ENCODE measurements at regions not wholly inside any gene's neighbourhood (a gene's known extent, or its start where the extent isn't known, plus 50 kb on each side); places are given as distances from the start of the nearest gene placed in this dataset.
"Not testable (repeated sequence)": the region's sequence is repeated elsewhere in the genome, so short reads cannot be mapped to it uniquely, and the experiment has no call there.

- H3K9me3 Mint-ChIP-seq, result peaks cover 23% of the 10 kb centered on the region
- H3K4me3 Mint-ChIP-seq, result no peak overlapping the region
These were observed 148.8 kb upstream of the CACNA2D1 start for GRCh38 chr7:82592416-82592815.

DNA sequence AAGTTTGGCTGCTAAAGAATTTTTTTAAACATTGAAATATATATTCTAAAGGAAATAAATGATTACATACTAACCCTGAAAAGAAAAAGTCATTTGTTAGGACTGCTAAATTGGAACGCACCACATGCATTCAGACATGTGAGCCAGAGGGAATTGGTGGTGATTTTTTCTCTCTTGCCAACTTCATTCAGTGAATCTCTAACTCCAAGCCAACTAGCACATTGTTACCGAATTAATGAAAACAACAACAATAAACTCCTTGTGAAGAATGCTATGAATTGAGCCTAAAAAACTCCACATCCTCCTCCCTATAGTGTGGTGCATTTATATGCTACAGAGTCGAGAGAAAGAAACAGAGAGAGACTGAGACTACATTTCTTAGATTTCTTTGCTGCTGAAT is 135.5 kb upstream of the CACNA2D1 start:
- no peak overlapping the region for H3K4me3 Mint-ChIP-seq
- H3K27me3 Mint-ChIP-seq, result no peaks in the 10 kb centered on the region
- peaks cover 2% of the 10 kb centered on the region for H3K36me3 Mint-ChIP-seq (ENCODE audit: insufficient read depth)
- no peak for ATAC-seq (replicated peaks; ENCODE audit: extremely low read depth, poor library complexity, severe bottlenecking)
- H3K27ac Mint-ChIP-seq (ENCODE audit: low read depth), result no peak overlapping the region
- H3K9me3 Mint-ChIP-seq, result peaks cover 12% of the 10 kb centered on the region
- H3K4me1 Mint-ChIP-seq, result no peaks in the 10 kb centered on the region
- DNase-seq (ENCODE audit: low spot score in 2 of 2), result no peak

More at GRCh38 chr7:82592416-82592815, 148.8 kb upstream of the CACNA2D1 start:
- no peaks in the 10 kb centered on the region for H3K36me3 Mint-ChIP-seq (ENCODE audit: insufficient read depth)
- DNase-seq (ENCODE audit: low spot score in 2 of 2) (no peak), ATAC-seq (replicated peaks; ENCODE audit: extremely low read depth, poor library complexity, severe bottlenecking) (no peak)
- no peaks in the 10 kb centered on the region for H3K27me3 Mint-ChIP-seq
- H3K4me1 Mint-ChIP-seq, result no peaks in the 10 kb centered on the region
- H3K27ac Mint-ChIP-seq (ENCODE audit: low read depth), result no peak overlapping the region

- H3K36me3 Mint-ChIP-seq (ENCODE audit: insufficient read depth), result peaks cover 2% of the 10 kb centered on the region
- no peaks in the 10 kb centered on the region for H3K4me1 Mint-ChIP-seq
- no peak overlapping the region for H3K4me3 Mint-ChIP-seq
- H3K9me3 Mint-ChIP-seq, result peaks cover 9% of the 10 kb centered on the region
- no peaks in the 10 kb centered on the region for H3K27me3 Mint-ChIP-seq
- ATAC-seq (replicated peaks; ENCODE audit: extremely low read depth, poor library complexity, severe bottlenecking) (no peak), DNase-seq (ENCODE audit: low spot score in 2 of 2) (no peak)
- no peak overlapping the region for H3K27ac Mint-ChIP-seq (ENCODE audit: low read depth)
These were observed 134.9 kb upstream of the CACNA2D1 start for GRCh38 chr7:82578430-82578829.

- Mint-ChIP-seq H3K27ac (ENCODE audit: low read depth) (no peak overlapping the region), H3K4me3 (no peak overlapping the region), H3K36me3 (ENCODE audit: insufficient read depth) (peaks cover 2% of the 10 kb centered on the region), H3K4me1 (no peaks in the 10 kb centered on the region), H3K27me3 (no peaks in the 10 kb centered on the region), H3K9me3 (peaks cover 6% of the 10 kb centered on the region)
- peak in 1 of 2 donors; percentile 16 for DNase-seq (ENCODE audit: low spot score in 2 of 2)
- no peak for ATAC-seq (replicated peaks; ENCODE audit: extremely low read depth, poor library complexity, severe bottlenecking)
These were observed 128.8 kb upstream of the CACNA2D1 start for GRCh38 chr7:82572195-82572880.

DNA sequence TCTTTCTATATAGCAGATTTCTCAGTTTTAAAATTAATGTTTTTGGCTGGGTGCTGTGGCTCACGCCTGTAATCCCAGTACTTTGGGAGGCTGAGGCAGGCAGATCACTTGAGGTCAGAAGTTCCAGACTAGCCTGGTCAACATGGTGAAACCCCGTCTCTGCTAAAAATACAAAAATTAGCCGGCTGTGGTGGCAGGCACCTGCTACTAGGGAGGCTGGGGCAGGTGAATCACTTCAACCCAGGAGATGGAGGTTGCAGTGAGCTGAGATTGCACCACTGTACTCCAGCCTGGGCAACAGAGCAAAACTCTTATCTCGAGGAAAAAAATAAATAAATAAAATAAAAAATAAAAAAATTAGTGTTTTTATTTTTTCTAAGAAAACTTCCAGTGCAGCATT is 127.5 kb upstream of the CACNA2D1 start:
- DNase-seq (ENCODE audit: low spot score in 2 of 2); H3K27ac Mint-ChIP-seq (ENCODE audit: low read depth); H3K9me3 Mint-ChIP-seq; H3K4me1 Mint-ChIP-seq; ATAC-seq (replicated peaks; ENCODE audit: extremely low read depth, poor library complexity, severe bottlenecking); H3K36me3 Mint-ChIP-seq (ENCODE audit: insufficient read depth); H3K4me3 Mint-ChIP-seq; H3K27me3 Mint-ChIP-seq: not testable (repeated sequence)

GRCh38 chr7:82567841-82568240 is 124.3 kb upstream of the CACNA2D1 start:
- Mint-ChIP-seq H3K27me3 (no peaks in the 10 kb centered on the region), H3K27ac (ENCODE audit: low read depth) (no peak overlapping the region), H3K4me3 (no peak overlapping the region), H3K9me3 (peaks cover 10% of the 10 kb centered on the region), H3K36me3 (ENCODE audit: insufficient read depth) (no peaks in the 10 kb centered on the region), H3K4me1 (no peaks in the 10 kb centered on the region)
- no peak for ATAC-seq (replicated peaks; ENCODE audit: extremely low read depth, poor library complexity, severe bottlenecking)
- no peak for DNase-seq (ENCODE audit: low spot score in 2 of 2)

GRCh38 chr7:82567356-82567755 is 123.8 kb upstream of the CACNA2D1 start:
- ATAC-seq (replicated peaks; ENCODE audit: extremely low read depth, poor library complexity, severe bottlenecking) (no peak), DNase-seq (ENCODE audit: low spot score in 2 of 2) (no peak)
- Mint-ChIP-seq H3K27me3 (no peaks in the 10 kb centered on the region), H3K4me1 (no peaks in the 10 kb centered on the region), H3K27ac (ENCODE audit: low read depth) (no peak overlapping the region), H3K4me3 (no peak overlapping the region), H3K36me3 (ENCODE audit: insufficient read depth) (no peaks in the 10 kb centered on the region), H3K9me3 (peaks cover 10% of the 10 kb centered on the region)

DNA sequence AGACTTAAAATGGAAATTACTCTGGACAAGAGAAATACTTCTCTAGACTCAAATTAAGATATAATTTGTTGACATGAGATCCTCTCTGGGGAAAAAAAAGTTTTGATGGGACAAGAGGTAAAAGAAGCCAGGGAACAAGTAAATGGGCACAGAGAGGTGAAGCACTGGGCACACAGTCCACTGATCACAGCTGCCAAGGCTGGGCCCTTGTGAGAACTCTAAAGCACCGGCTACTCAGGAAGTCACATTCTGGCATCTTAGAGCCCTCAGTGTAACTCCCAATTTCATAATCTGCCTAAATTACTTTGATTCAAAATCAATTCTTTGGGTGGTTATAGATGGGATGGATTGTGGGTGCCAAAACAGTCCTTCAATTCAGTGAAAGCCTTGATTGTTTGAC is 123.2 kb upstream of the CACNA2D1 start:
- ATAC-seq (replicated peaks; ENCODE audit: extremely low read depth, poor library complexity, severe bottlenecking), result no peak
- no peaks in the 10 kb centered on the region for H3K36me3 Mint-ChIP-seq (ENCODE audit: insufficient read depth)
- no peaks in the 10 kb centered on the region for H3K27me3 Mint-ChIP-seq
- no peak for DNase-seq (ENCODE audit: low spot score in 2 of 2)
- no peak overlapping the region for H3K27ac Mint-ChIP-seq (ENCODE audit: low read depth)
- H3K4me3 Mint-ChIP-seq, result no peak overlapping the region
- peaks cover 10% of the 10 kb centered on the region for H3K9me3 Mint-ChIP-seq
- no peaks in the 10 kb centered on the region for H3K4me1 Mint-ChIP-seq

GRCh38 chr7:82562716-82563404 is 119.3 kb upstream of the CACNA2D1 start:
- Mint-ChIP-seq H3K4me1 (no peaks in the 10 kb centered on the region), H3K36me3 (ENCODE audit: insufficient read depth) (no peaks in the 10 kb centered on the region), H3K27ac (ENCODE audit: low read depth) (no peak overlapping the region), H3K4me3 (no peak overlapping the region), H3K9me3 (peaks cover 4% of the 10 kb centered on the region), H3K27me3 (no peaks in the 10 kb centered on the region)
- DNase-seq (ENCODE audit: low spot score in 2 of 2), result no peak
- ATAC-seq (replicated peaks; ENCODE audit: extremely low read depth, poor library complexity, severe bottlenecking), result no peak

GRCh38 chr7:82559193-82559805 is 115.7 kb upstream of the CACNA2D1 start:
- DNase-seq (ENCODE audit: low spot score in 2 of 2) (no peak), ATAC-seq (replicated peaks; ENCODE audit: extremely low read depth, poor library complexity, severe bottlenecking) (no peak)
- no peaks in the 10 kb centered on the region for H3K4me1 Mint-ChIP-seq
- no peak overlapping the region for H3K27ac Mint-ChIP-seq (ENCODE audit: low read depth)
- no peaks in the 10 kb centered on the region for H3K27me3 Mint-ChIP-seq
- H3K36me3 Mint-ChIP-seq (ENCODE audit: insufficient read depth), result no peaks in the 10 kb centered on the region
- no peak overlapping the region for H3K4me3 Mint-ChIP-seq
- H3K9me3 Mint-ChIP-seq, result peaks cover 7% of the 10 kb centered on the region

DNA sequence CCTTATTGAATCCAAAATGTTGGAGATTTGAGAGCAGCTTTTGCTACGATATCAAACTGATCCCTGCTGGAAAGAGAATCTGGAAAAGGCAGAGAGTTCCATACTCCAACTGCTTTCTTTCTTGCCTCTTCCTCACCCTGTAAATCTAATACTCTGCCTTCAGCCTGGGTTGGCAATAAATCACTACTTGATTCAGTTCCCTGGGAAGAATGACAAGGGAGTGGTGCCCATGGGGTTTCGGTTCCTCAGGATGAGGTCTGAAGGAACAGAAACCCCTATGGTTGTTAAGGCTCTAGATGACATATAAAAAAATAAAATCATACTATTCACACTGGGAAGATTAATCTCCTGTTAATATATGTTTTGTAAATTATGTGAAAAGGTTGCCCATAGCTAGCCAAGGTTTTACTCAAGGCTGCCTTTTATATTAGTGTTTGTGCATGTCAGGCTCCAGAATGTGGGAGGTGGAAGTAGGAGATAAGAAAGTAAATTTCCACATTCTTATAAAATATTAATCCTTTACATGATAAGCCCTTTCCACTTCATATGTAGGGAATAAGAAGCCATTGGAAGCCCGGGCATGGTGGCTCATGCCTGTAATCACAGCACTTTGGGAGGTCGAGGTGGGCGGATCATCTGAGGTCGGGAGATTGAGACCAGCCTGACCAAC is 106.2 kb upstream of the CACNA2D1 start:
- DNase-seq (ENCODE audit: low spot score in 2 of 2), result no peak
- H3K4me3 Mint-ChIP-seq, result no peak overlapping the region
- peaks cover 6% of the 10 kb centered on the region for H3K9me3 Mint-ChIP-seq
- H3K36me3 Mint-ChIP-seq (ENCODE audit: insufficient read depth), result no peaks in the 10 kb centered on the region
- H3K4me1 Mint-ChIP-seq, result no peaks in the 10 kb centered on the region
- H3K27ac Mint-ChIP-seq (ENCODE audit: low read depth), result no peak overlapping the region
- no peak for ATAC-seq (replicated peaks; ENCODE audit: extremely low read depth, poor library complexity, severe bottlenecking)
- H3K27me3 Mint-ChIP-seq, result no peaks in the 10 kb centered on the region

GRCh38 chr7:82548141-82548688 is 104.6 kb upstream of the CACNA2D1 start:
- Mint-ChIP-seq H3K36me3 (ENCODE audit: insufficient read depth) (no peaks in the 10 kb centered on the region), H3K27me3 (no peaks in the 10 kb centered on the region), H3K27ac (ENCODE audit: low read depth) (no peak overlapping the region), H3K4me1 (no peaks in the 10 kb centered on the region), H3K4me3 (no peak overlapping the region), H3K9me3 (peaks cover 6% of the 10 kb centered on the region)
- DNase-seq (ENCODE audit: low spot score in 2 of 2) (no peak), ATAC-seq (replicated peaks; ENCODE audit: extremely low read depth, poor library complexity, severe bottlenecking) (no peak)
